Dendritic cell treated with granulocyte-macrophage colony-stimulating factor and Interleukin-4, amounts not matched to agents 40 ng/mL and 50 ng/mL, for 4 days (primary cell): ENCODE measurements at regions not wholly inside any gene's neighbourhood (a gene's known extent, or its start where the extent isn't known, plus 50 kb on each side); places are given as distances from the start of the nearest gene placed in this dataset.
"Not testable (repeated sequence)": the region's sequence is repeated elsewhere in the genome, so short reads cannot be mapped to it uniquely, and the experiment has no call there.

ENCODE experiments used
- H3K27ac Mint-ChIP-seq: one replicate; pipeline ENCODE4 v1.8.0; 2022; ENCODE audit warnings: mild to moderate bottlenecking, mixed read lengths
- H3K27me3 Mint-ChIP-seq: one replicate; pipeline ENCODE4 v1.8.0; 2022; ENCODE audit warnings: mild to moderate bottlenecking, mixed read lengths
- H3K36me3 Mint-ChIP-seq: one replicate; pipeline ENCODE4 v1.8.0; 2022; ENCODE audit warnings: low read depth, mixed read lengths
- H3K4me1 Mint-ChIP-seq: one replicate; pipeline ENCODE4 v1.8.0; 2022; ENCODE audit warnings: low read depth, mixed read lengths
- H3K4me3 Mint-ChIP-seq: one replicate; pipeline ENCODE4 v1.8.0; 2022; ENCODE audit warnings: mild to moderate bottlenecking, moderate library complexity, mixed read lengths
- H3K9me3 Mint-ChIP-seq: one replicate; pipeline ENCODE4 v1.8.0; 2022; ENCODE audit warnings: mixed read lengths
- intact Hi-C: fragments of 100-400 bp; cut with micrococcal nuclease; formaldehyde crosslinking; loops from one replicate; pipeline ENCODE4 v1.15.0; 2022

DNA sequence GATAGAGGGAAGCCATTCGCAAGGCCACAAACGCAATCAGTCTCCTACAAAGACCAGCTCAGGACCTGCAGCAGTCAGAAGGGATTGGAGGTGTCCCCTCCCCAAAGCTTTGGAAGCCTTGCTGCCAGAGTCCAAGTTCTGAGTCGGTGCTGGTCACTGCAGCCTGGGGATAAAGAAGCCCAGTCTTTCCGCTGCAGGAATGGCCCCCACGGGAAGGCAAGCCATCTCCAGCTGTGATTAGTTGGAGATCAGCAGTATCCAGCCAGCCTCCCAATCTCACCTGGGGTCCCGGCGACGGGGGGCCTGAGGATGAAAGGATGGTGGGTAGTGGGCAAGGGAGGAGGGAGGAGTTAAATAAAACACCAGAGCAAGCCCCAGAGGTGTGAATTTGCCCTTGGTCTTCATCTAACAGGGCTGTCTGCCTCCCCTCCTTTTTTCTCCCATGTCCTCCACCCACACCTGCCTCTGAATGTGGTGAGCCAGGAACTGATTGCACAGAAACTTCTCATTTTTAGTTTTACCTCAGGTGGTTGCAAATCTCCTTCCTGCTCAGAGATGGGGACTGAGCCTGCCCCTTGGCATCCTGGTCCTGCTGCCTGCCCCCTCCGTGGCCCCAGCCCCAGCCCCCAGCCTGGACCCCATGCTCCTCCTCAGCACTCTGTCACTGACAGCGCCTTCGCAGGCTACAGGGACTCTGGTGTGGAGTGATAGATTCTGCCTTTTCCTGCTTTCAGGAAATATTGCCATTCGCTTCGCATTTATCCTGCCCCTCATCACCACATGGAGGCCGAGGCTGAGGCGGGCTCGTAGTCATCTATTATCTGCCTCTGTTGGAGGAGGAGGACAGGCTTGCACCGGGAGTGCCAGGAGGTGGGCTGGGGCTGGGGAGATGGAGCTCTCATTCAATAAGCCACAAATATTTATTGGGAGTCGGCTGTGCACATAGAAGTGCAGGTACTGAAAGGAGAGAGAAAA is 262.9 kb upstream of the SDK2 start:
- Mint-ChIP-seq H3K9me3 (no peaks in the 10 kb centered on the region), H3K4me1 (peaks cover 11% of the 10 kb centered on the region), H3K36me3 (no peaks in the 10 kb centered on the region), H3K27me3 (peaks cover 60% of the 10 kb centered on the region), H3K27ac (no peak overlapping the region), H3K4me3 (no peak overlapping the region)
- intact Hi-C loops, result no loop called here

DNA sequence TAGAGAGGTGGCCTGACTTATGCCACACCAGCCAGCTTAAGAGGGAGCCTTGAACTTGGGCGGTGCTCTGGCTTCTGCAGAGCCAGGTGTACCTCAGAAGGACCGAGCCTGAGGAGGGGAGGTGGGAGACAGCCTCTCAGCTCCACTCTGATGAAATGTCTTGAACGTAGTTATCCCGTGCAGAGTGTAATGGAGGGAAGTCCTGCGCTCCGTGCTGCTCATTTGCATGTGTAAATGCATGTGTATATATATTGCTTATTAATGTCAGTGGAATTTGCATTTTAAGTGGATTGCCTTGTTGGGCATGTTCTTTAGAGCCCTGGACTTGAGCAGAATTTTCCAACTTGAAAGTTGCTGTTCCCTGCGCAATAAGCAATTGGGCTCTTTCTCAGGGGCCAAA is 264.9 kb upstream of the SDK2 start:
- Mint-ChIP-seq H3K4me1 (peaks cover 4% of the 10 kb centered on the region), H3K9me3 (no peaks in the 10 kb centered on the region), H3K27me3 (peaks cover 51% of the 10 kb centered on the region), H3K27ac (no peak overlapping the region), H3K36me3 (no peaks in the 10 kb centered on the region), H3K4me3 (no peak overlapping the region)
- intact Hi-C loops, result no loop called here

DNA sequence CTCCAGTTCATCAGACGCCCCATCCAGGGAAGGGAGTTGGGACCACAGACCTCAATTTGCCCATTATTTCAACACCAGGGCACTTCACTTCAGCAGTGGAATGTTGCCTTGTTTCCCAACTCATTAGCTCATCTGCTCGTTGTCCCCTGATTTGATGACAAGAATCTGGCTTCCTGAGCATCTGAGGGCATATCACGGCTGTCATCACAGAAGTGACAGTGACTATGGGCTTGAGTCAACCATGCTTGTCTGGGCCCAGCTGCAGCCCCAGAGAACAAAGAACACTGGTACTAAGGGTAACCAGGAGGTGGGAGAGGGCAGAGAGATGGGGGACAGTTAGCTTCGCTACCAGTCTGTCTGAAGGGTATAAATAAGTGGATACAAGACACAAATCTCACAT is 266.0 kb upstream of the SDK2 start:
- H3K27me3 Mint-ChIP-seq, result peaks cover 53% of the 10 kb centered on the region
- intact Hi-C loops, result no loop called here
- H3K9me3 Mint-ChIP-seq, result peaks cover 7% of the 10 kb centered on the region

DNA sequence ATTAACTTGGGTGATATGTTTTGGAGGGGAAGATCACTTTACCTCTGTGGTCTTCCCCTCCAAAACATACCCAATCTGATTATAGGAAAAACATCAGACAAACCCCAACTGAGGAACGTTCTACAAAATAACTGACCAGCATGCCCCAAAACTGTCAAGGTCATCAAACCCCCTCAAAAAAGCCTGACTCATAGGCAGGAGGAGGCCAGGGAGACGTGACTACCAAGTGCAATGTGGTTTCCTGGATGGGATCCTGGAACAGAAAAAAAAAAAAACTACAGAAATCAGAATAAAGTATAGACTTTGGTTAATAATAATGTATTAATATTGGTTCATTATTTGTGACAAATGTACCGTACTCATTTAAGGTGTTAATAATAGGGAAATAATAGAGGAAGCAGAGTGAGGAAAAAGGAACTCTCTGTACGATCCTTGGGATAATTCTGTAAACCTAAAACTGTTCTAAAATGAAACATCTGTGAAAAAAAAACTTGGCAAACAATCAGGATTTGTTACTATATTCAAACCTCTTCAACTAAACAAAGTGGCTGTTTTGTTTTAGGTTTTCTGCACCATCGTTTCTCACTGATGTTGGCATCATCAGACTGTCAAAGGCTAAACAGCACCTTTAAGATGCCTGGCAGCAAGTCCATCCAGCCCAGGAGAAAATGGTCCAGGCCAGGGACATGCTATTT is 266.7 kb upstream of the SDK2 start:
- peaks cover 12% of the 10 kb centered on the region for H3K9me3 Mint-ChIP-seq
- H3K36me3 Mint-ChIP-seq, result no peaks in the 10 kb centered on the region
- H3K27ac Mint-ChIP-seq, result no peak overlapping the region
- peaks cover 52% of the 10 kb centered on the region for H3K27me3 Mint-ChIP-seq
- H3K4me1 Mint-ChIP-seq, result peaks cover 4% of the 10 kb centered on the region
- intact Hi-C loops, result no loop called here
- H3K4me3 Mint-ChIP-seq, result no peak overlapping the region

More for the DNA sequence above, 266.0 kb upstream of the SDK2 start:
- Mint-ChIP-seq H3K27ac (no peak overlapping the region), H3K4me1 (peaks cover 4% of the 10 kb centered on the region), H3K36me3 (no peaks in the 10 kb centered on the region), H3K4me3 (no peak overlapping the region)

DNA sequence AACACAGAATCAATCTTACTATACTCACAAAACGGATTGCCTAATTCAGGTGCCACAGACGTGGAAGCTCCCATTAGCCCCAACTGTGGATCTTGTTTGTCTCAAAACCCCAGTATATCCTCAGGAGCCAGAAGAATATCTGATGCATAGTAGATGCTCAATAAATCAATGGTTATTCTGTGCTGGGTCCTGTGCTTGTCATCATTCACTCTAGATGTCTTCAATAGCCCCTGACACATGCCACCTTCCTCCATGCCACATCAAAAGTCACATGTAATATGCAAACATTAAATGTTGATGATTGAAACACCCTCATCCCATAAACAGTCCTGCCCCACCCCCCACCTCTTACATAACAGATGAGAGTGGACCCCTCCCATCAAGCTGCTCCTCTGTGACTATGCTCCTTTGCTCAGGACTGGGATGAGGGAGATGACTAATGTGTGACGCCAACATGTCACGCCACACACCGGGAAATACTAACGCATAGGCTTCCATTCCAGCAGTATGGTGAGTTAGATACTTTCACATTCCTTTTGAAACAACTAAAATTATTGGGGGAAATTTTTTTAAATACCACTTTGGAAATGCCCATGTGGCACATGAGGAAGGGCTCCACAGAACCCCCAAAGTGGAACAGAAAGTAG is 267.6 kb upstream of the SDK2 start:
- Mint-ChIP-seq H3K4me3 (no peak overlapping the region), H3K27me3 (peaks cover 48% of the 10 kb centered on the region), H3K9me3 (peaks cover 12% of the 10 kb centered on the region), H3K4me1 (peaks cover 4% of the 10 kb centered on the region), H3K36me3 (no peaks in the 10 kb centered on the region), H3K27ac (no peak overlapping the region)
- intact Hi-C loops, result no loop called here

DNA sequence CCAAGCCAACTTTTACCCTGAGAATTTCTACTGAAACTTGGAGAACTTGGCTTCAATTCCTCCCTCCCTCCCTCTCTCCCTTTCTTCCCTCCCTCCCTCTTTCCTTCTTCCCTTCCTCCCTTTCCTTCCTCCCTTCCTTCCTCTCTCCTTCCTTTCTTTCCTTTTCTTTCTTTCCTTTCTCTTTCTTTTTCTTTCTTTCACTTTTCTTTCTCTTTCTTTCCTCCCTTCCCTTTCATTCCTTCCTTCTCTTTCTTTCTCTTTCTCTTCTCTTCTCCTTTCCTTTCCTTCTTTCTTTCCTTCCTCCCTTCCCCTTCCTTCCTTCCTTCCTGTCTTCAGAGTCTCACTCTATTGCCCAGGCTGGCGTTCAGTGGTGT is 268.1 kb upstream of the SDK2 start:
- intact Hi-C loops, result no loop called here
- peaks cover 45% of the 10 kb centered on the region for H3K27me3 Mint-ChIP-seq
- H3K36me3 Mint-ChIP-seq, result no peaks in the 10 kb centered on the region
- H3K9me3 Mint-ChIP-seq, result peaks cover 12% of the 10 kb centered on the region
- H3K27ac Mint-ChIP-seq, result no peak overlapping the region
- no peak overlapping the region for H3K4me3 Mint-ChIP-seq
- peaks cover 4% of the 10 kb centered on the region for H3K4me1 Mint-ChIP-seq

DNA sequence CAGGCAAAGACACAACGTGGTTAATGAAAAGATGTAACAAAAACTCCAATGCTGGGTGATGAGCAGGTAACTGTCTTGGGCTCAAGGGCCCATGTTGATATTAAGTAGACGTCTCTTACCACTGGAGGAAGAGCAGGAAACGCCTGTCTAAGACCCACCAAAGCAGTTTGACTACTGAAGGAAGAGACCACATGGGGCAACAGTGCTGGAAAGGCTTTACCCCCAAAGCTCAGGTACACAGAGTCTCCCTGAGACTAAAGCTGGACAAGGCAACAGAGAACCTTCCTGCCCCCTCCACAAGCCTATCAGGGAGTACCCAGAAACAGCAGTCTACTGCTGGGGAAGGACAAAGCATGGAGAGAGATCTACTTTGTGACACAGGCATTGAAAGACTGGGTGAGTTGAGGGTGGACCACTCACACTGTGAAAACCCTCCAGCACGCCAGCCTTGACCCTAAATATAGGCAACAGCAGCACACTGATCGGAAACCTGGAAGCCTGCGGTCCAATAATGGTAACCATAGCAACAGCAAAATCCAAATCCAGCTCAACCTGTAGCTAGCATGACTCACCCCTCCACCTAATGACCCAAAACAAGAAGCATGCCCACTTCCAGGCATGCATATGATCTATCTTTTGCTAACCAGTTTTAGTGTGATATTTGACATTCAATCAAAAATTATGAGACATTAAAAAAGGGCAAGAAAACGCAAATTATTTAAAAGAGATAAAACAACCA is 270.5 kb upstream of the SDK2 start:
- Mint-ChIP-seq H3K27me3 (peaks cover 38% of the 10 kb centered on the region), H3K4me3 (no peak overlapping the region), H3K9me3 (peaks cover 12% of the 10 kb centered on the region), H3K4me1 (peaks cover 4% of the 10 kb centered on the region), H3K36me3 (no peaks in the 10 kb centered on the region), H3K27ac (no peak overlapping the region)
- intact Hi-C loops, result no loop called here

DNA sequence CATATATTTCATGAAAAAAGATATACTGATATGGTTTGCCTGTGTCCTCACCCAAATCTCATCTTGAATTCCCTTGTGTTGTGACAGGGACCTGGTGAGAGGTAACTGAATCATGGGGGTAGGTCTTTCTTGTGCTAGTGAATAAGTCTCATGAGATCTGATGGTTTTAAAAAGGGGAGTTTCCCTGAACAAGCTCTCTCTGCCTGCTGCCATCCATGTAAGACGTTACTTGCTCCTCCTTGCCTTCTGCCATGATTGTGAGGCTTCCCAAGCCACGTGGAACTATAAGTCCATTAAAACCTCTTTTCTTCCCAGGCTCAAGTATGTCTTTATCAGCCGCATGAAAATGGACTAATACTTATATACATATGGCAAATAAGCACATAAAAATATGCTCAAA is 274.8 kb upstream of the SDK2 start:
- intact Hi-C loops, H3K36me3 Mint-ChIP-seq, H3K27ac Mint-ChIP-seq, H3K4me3 Mint-ChIP-seq, H3K4me1 Mint-ChIP-seq: not testable (repeated sequence)
- Mint-ChIP-seq H3K9me3 (peaks cover 12% of the 10 kb centered on the region), H3K27me3 (peaks cover 34% of the 10 kb centered on the region)

DNA sequence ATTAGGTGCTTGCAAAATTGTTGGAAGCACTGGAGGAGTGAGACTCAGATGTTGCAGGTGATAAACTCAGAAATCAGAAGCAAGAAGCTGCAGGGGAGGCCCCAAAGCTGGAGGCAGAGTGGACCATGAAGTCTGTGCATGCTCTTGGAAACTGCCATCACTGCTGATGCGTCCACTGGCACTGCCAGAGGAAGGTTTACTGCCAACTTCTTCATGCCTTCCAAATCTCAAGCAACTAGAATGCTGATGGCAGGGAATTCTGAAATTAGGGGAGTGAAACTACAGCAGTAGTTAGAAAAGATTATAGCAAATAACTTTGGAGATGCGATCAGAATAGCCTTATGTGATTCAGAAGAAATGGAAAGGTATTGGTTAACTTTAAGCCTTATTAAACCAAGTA is 277.1 kb upstream of the SDK2 start:
- Mint-ChIP-seq H3K27ac (no peak overlapping the region), H3K36me3 (no peaks in the 10 kb centered on the region), H3K4me1 (no peaks in the 10 kb centered on the region), H3K4me3 (no peak overlapping the region), H3K27me3 (peaks cover 31% of the 10 kb centered on the region), H3K9me3 (no peaks in the 10 kb centered on the region)
- intact Hi-C loops, result no loop called here

DNA sequence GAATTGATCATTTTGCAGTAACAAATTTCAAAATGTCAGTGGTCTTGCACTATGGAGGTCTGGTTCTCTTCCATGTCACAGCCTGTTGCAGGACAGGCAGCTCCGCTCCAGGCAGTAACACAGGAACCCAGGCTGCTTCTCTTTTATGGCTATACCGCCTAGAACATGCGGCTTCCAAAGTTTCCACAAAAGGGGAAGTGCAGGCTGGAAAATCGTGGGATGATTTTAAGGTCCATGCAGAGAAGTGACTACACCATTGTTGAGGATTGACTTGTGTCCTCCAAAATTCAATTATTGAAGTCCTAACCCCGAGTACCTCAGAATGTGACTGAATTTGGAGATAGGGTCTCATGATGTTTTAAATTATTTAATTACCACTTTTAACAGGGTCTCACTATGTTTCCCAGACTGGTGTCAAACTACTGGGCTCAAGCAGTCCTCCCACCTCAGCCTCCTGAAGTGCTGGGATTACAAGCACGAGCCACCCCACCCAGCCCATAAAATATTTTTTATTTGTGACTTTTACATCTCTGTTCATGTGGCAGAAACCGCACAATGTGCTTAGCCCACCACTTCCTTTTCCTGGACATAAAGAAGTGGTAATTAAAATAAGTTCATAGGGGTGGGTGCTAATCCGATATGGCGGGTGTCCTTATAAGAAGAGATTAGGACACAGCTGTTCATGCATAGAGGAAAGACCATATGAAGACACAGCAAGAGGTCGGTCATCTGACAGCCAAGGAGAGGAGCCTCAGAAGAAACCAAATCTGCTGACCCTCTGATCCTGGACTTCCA is 279.2 kb upstream of the RPL38 start:
- no peak overlapping the region for H3K27ac Mint-ChIP-seq
- H3K9me3 Mint-ChIP-seq, result peaks cover 8% of the 10 kb centered on the region
- H3K4me3 Mint-ChIP-seq, result no peak overlapping the region
- no peaks in the 10 kb centered on the region for H3K4me1 Mint-ChIP-seq
- peaks cover 26% of the 10 kb centered on the region for H3K27me3 Mint-ChIP-seq
- intact Hi-C loops, result no loop called here
- no peaks in the 10 kb centered on the region for H3K36me3 Mint-ChIP-seq

DNA sequence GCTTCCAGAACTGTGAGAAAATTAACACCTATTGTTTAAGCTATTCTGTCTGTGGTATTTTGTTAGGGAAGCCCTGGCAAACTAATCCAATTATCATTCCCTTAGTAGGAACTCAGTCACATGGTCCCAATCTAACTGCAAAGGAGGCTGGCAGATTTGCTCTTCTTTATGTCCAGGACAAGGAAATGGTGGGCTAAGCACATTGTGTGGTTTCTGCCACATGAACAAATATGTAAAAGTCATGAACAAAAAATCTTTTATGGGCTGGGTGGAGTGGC is 278.6 kb upstream of the RPL38 start:
- Mint-ChIP-seq H3K27me3 (peaks cover 25% of the 10 kb centered on the region), H3K9me3 (peaks cover 8% of the 10 kb centered on the region), H3K4me1 (no peaks in the 10 kb centered on the region), H3K27ac (no peak overlapping the region), H3K36me3 (no peaks in the 10 kb centered on the region), H3K4me3 (no peak overlapping the region)
- intact Hi-C loops, result no loop called here

DNA sequence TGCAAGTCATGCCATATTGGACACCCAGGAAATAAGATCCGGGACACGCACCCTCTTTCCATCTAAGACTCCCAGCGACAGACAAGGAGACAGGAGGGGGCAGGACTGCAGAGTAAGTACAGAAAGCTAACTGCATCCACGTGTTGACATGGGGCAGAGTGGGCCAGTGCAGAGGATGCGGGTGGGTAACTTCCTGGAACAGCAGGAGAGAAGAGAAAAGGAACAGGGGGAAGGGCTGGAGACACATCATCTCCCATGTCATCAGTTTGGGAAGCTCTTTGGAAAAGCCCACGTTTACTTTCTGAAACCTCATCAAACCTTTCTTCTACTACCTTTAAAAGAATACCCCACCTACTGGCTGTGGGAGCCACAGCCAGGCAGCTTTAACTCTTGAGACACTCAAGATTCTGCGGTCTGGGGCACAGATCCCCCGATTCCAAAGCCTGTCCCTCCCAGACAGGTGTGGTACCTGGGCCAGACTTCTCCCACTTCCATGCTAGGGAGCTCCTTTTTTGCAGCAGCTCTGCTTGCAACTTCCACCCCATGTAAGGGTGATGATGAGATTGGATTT is 273.5 kb upstream of the RPL38 start:
- Mint-ChIP-seq H3K36me3 (no peaks in the 10 kb centered on the region), H3K27me3 (peaks cover 16% of the 10 kb centered on the region), H3K4me3 (no peak overlapping the region), H3K9me3 (peaks cover 8% of the 10 kb centered on the region), H3K27ac (no peak overlapping the region), H3K4me1 (no peaks in the 10 kb centered on the region)
- intact Hi-C loops, result no loop called here

DNA sequence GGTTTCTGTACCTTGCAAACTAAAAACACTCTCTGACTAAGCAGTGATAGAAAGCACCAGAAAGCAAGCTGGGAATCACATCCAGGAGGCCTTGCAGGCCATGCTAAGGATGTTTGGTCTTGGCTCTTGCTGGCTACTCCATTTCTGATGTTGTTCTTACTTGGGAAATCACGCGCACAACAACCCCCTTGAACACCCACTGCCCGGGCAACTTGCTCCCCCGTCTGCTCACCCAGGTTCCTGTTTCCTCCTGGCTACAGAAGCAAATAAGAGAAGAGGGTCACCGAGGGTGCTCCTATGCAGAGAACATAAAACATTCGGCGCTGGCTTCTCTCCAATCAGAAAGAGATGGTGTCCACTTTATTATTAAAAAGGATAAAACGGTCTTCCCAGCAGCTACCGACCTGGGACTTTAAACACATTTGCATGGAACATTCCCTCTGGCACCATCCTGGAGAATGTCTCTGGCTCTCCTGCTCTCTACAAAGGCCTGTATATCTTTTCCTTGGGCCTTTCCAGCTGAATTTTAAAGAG is 271.2 kb upstream of the RPL38 start:
- no peak overlapping the region for H3K27ac Mint-ChIP-seq
- intact Hi-C loops, result no loop called here
- no peaks in the 10 kb centered on the region for H3K36me3 Mint-ChIP-seq
- H3K27me3 Mint-ChIP-seq, result peaks cover 17% of the 10 kb centered on the region
- H3K9me3 Mint-ChIP-seq, result peaks cover 8% of the 10 kb centered on the region
- H3K4me3 Mint-ChIP-seq, result no peak overlapping the region
- no peaks in the 10 kb centered on the region for H3K4me1 Mint-ChIP-seq
